ENCODE measurements at regions not wholly inside any gene's neighbourhood (a gene's known extent, or its start where the extent isn't known, plus 50 kb on each side); places are given as distances from the start of the nearest gene placed in this dataset.

- no peak for TF ChIP-seq CTCF (IDR thresholded peaks at IDR 0.05; ENCODE audit: low read depth, low read length)
- H3K4me3 ChIP-seq (ENCODE audit: low read depth, low read length), result no peak overlapping the region
Observed at GRCh38 chr19:34104557-34104956, 67.7 kb upstream of the LSM14A start.

- no peak for TF ChIP-seq CTCF (IDR thresholded peaks at IDR 0.05; ENCODE audit: low read depth, low read length)
Observed at GRCh38 chr19:34109596-34109995, 62.7 kb upstream of the LSM14A start.

GRCh38 chr19:34118879-34119748, 53.2 kb upstream of the LSM14A start:
- no peak for TF ChIP-seq CTCF (IDR thresholded peaks at IDR 0.05; ENCODE audit: low read depth, low read length)
- no peak overlapping the region for H3K4me3 ChIP-seq (ENCODE audit: low read depth, low read length)

More at GRCh38 chr19:34109596-34109995, 62.7 kb upstream of the LSM14A start:
- no peak overlapping the region for H3K4me3 ChIP-seq (ENCODE audit: low read depth, low read length)

GRCh38 chr19:34120141-34120540, 52.2 kb upstream of the LSM14A start:
- TF ChIP-seq CTCF (IDR thresholded peaks at IDR 0.05; ENCODE audit: low read depth, low read length), result no peak
- H3K4me3 ChIP-seq (ENCODE audit: low read depth, low read length), result no peak overlapping the region

- TF ChIP-seq CTCF (IDR thresholded peaks at IDR 0.05; ENCODE audit: low read depth, low read length), result peak; percentile 90
- no peak overlapping the region for H3K4me3 ChIP-seq (ENCODE audit: low read depth, low read length)
Observed at GRCh38 chr19:34120846-34121639, 51.3 kb upstream of the LSM14A start.

All from WI38 (cell line).